ENCODE measurements at regions not wholly inside any gene's neighbourhood (a gene's known extent, or its start where the extent isn't known, plus 50 kb on each side); places are given as distances from the start of the nearest gene placed in this dataset.
A peak's percentile ranks its signal among the peaks of the same experiment; 100 is the strongest.

- no peak overlapping the region for H4K8ac ChIP-seq (ENCODE audit: low read depth, low read length)
- no peak overlapping the region for H3K23ac ChIP-seq (ENCODE audit: low read depth, low read length, poor library complexity)
- WGBS, 2 donors (ENCODE audit: extremely low coverage in 2 of 2, insufficient read length in 2 of 2, insufficient replicate concordance in 1 of 2) = no CpG with 5 or more reads among the region's 1 CpG
- no peaks in the 10 kb centered on the region for H3K4me1 ChIP-seq (ENCODE audit: control insufficient read depth in 2 of 2, insufficient read depth in 1 of 2, low read depth in 1 of 2, low read length in 2 of 2)
- H2AFZ ChIP-seq (ENCODE audit: low read length) = no peak overlapping the region
- H2BK5ac ChIP-seq (ENCODE audit: low read length) = no peak overlapping the region
- no peak overlapping the region for H2BK15ac ChIP-seq (ENCODE audit: low read length)
- no peaks in the 10 kb centered on the region for H3K79me1 ChIP-seq (ENCODE audit: low read depth, low read length)
- no peaks in the 10 kb centered on the region for H3K27me3 ChIP-seq (ENCODE audit: control insufficient read depth in 3 of 3, insufficient read depth in 3 of 3, low read depth in 1 of 3, low read length in 3 of 3)
- no peak overlapping the region for H3K14ac ChIP-seq (ENCODE audit: low read length)
- H3K9me3 ChIP-seq (replicated peaks in 1 of 2; ENCODE audit: control insufficient read depth in 2 of 2, insufficient read depth in 1 of 2, low read depth in 1 of 2, low read length in 2 of 2) = peaks cover 0 to 4% of the 10 kb centered on the region in 2 donors
- no peak overlapping the region for H3K18ac ChIP-seq (ENCODE audit: low read length)
- DNase-seq (ENCODE audit: low spot score) = no peak
- H3K27ac ChIP-seq (replicated peaks; ENCODE audit: low read length) = no peak overlapping the region
- no peak overlapping the region for H3K4ac ChIP-seq (ENCODE audit: low read length)
- H2AK5ac ChIP-seq (ENCODE audit: low read depth, low read length) = no peak overlapping the region
- no peak overlapping the region for H3K9ac ChIP-seq (ENCODE audit: low read depth, low read length, poor library complexity)
- no peak overlapping the region for H2BK120ac ChIP-seq (ENCODE audit: low read depth, low read length)
- no peak overlapping the region for H3K4me3 ChIP-seq (ENCODE audit: low read length in 2 of 2)
- H2BK12ac ChIP-seq (ENCODE audit: low read length) = no peak overlapping the region
- H4K91ac ChIP-seq (ENCODE audit: low read depth, low read length, poor library complexity) = no peak overlapping the region
- no peak overlapping the region for H3K4me2 ChIP-seq (ENCODE audit: insufficient read depth, low read length, poor library complexity, severe bottlenecking)
- H3K36me3 ChIP-seq (replicated peaks in 1 of 2; ENCODE audit: control insufficient read depth in 2 of 2, insufficient read depth in 2 of 2, low read length in 2 of 2) = no peaks in the 10 kb centered on the region
Observed at GRCh38 chr7:13217768-13218167, 530.3 kb downstream of the ARL4A start.

- no CpG with 5 or more reads among the region's 1 CpG for WGBS, 2 donors (ENCODE audit: extremely low coverage in 2 of 2, insufficient read length in 2 of 2, insufficient replicate concordance in 1 of 2)
- H3K4me3 ChIP-seq (ENCODE audit: low read length in 2 of 2) = no peak overlapping the region
- no peaks in the 10 kb centered on the region for H3K36me3 ChIP-seq (replicated peaks in 1 of 2; ENCODE audit: control insufficient read depth in 2 of 2, insufficient read depth in 2 of 2, low read length in 2 of 2)
- H4K8ac ChIP-seq (ENCODE audit: low read depth, low read length) = no peak overlapping the region
- no peak overlapping the region for H3K4ac ChIP-seq (ENCODE audit: low read length)
- H3K79me1 ChIP-seq (ENCODE audit: low read depth, low read length) = no peaks in the 10 kb centered on the region
- no peaks in the 10 kb centered on the region for H3K9me3 ChIP-seq (replicated peaks in 1 of 2; ENCODE audit: control insufficient read depth in 2 of 2, insufficient read depth in 1 of 2, low read depth in 1 of 2, low read length in 2 of 2)
- no peak overlapping the region for H3K9ac ChIP-seq (ENCODE audit: low read depth, low read length, poor library complexity)
- no peak overlapping the region for H3K18ac ChIP-seq (ENCODE audit: low read length)
- H2AK5ac ChIP-seq (ENCODE audit: low read depth, low read length) = no peak overlapping the region
- no peaks in the 10 kb centered on the region for H3K27me3 ChIP-seq (ENCODE audit: control insufficient read depth in 3 of 3, insufficient read depth in 3 of 3, low read depth in 1 of 3, low read length in 3 of 3)
- no peak overlapping the region for H2BK15ac ChIP-seq (ENCODE audit: low read length)
- no peak overlapping the region for H3K14ac ChIP-seq (ENCODE audit: low read length)
- no peak overlapping the region for H3K23ac ChIP-seq (ENCODE audit: low read depth, low read length, poor library complexity)
- no peak overlapping the region for H2BK5ac ChIP-seq (ENCODE audit: low read length)
- DNase-seq (ENCODE audit: low spot score) = no peak
- no peak overlapping the region for H2AFZ ChIP-seq (ENCODE audit: low read length)
- H2BK120ac ChIP-seq (ENCODE audit: low read depth, low read length) = no peak overlapping the region
- H3K4me2 ChIP-seq (ENCODE audit: insufficient read depth, low read length, poor library complexity, severe bottlenecking) = no peak overlapping the region
- no peak overlapping the region for H2BK12ac ChIP-seq (ENCODE audit: low read length)
- no peak overlapping the region for H3K27ac ChIP-seq (replicated peaks; ENCODE audit: low read length)
- no peaks in the 10 kb centered on the region for H3K4me1 ChIP-seq (ENCODE audit: control insufficient read depth in 2 of 2, insufficient read depth in 1 of 2, low read depth in 1 of 2, low read length in 2 of 2)
- H4K91ac ChIP-seq (ENCODE audit: low read depth, low read length, poor library complexity) = no peak overlapping the region
Observed at GRCh38 chr7:13225068-13225467, 537.6 kb downstream of the ARL4A start.

GRCh38 chr7:13226385-13226784 is 539.0 kb downstream of the ARL4A start:
- H3K36me3 ChIP-seq (replicated peaks in 1 of 2; ENCODE audit: control insufficient read depth in 2 of 2, insufficient read depth in 2 of 2, low read length in 2 of 2) = no peaks in the 10 kb centered on the region
- no peaks in the 10 kb centered on the region for H3K27me3 ChIP-seq (ENCODE audit: control insufficient read depth in 3 of 3, insufficient read depth in 3 of 3, low read depth in 1 of 3, low read length in 3 of 3)
- DNase-seq (ENCODE audit: low spot score) = no peak
- no peak overlapping the region for H3K4me3 ChIP-seq (ENCODE audit: low read length in 2 of 2)
- no peak overlapping the region for H3K9ac ChIP-seq (ENCODE audit: low read depth, low read length, poor library complexity)
- no peaks in the 10 kb centered on the region for H3K9me3 ChIP-seq (replicated peaks in 1 of 2; ENCODE audit: control insufficient read depth in 2 of 2, insufficient read depth in 1 of 2, low read depth in 1 of 2, low read length in 2 of 2)
- no peaks in the 10 kb centered on the region for H3K79me1 ChIP-seq (ENCODE audit: low read depth, low read length)
- no peak overlapping the region for H2BK120ac ChIP-seq (ENCODE audit: low read depth, low read length)
- H3K4me1 ChIP-seq (ENCODE audit: control insufficient read depth in 2 of 2, insufficient read depth in 1 of 2, low read depth in 1 of 2, low read length in 2 of 2) = peaks cover 0 to 7% of the 10 kb centered on the region in 2 donors
- no peak overlapping the region for H3K23ac ChIP-seq (ENCODE audit: low read depth, low read length, poor library complexity)
- H2AFZ ChIP-seq (ENCODE audit: low read length) = no peak overlapping the region
- no CpG with 5 or more reads among the region's 4 CpGs for WGBS, 2 donors (ENCODE audit: extremely low coverage in 2 of 2, insufficient read length in 2 of 2, insufficient replicate concordance in 1 of 2)
- H2BK5ac ChIP-seq (ENCODE audit: low read length) = no peak overlapping the region
- H3K18ac ChIP-seq (ENCODE audit: low read length) = no peak overlapping the region
- no peak overlapping the region for H3K14ac ChIP-seq (ENCODE audit: low read length)
- no peak overlapping the region for H3K27ac ChIP-seq (replicated peaks; ENCODE audit: low read length)
- H2AK5ac ChIP-seq (ENCODE audit: low read depth, low read length) = no peak overlapping the region
- H3K4ac ChIP-seq (ENCODE audit: low read length) = no peak overlapping the region
- H2BK12ac ChIP-seq (ENCODE audit: low read length) = no peak overlapping the region
- no peak overlapping the region for H4K8ac ChIP-seq (ENCODE audit: low read depth, low read length)
- H3K4me2 ChIP-seq (ENCODE audit: insufficient read depth, low read length, poor library complexity, severe bottlenecking) = no peak overlapping the region
- no peak overlapping the region for H2BK15ac ChIP-seq (ENCODE audit: low read length)
- no peak overlapping the region for H4K91ac ChIP-seq (ENCODE audit: low read depth, low read length, poor library complexity)

- peak; percentile 58 for DNase-seq (ENCODE audit: low spot score)
Observed at GRCh38 chr7:13231216-13231615, 543.8 kb downstream of the ARL4A start.

More at GRCh38 chr7:13231216-13231615, 543.8 kb downstream of the ARL4A start:
- Histone ChIP-seq H2BK15ac (ENCODE audit: low read length) (no peak overlapping the region), H3K9me3 (replicated peaks in 1 of 2; ENCODE audit: control insufficient read depth in 2 of 2, insufficient read depth in 1 of 2, low read depth in 1 of 2, low read length in 2 of 2) (no peaks in the 10 kb centered on the region), H2BK5ac (ENCODE audit: low read length) (no peak overlapping the region), H2BK120ac (ENCODE audit: low read depth, low read length) (no peak overlapping the region), H3K9ac (ENCODE audit: low read depth, low read length, poor library complexity) (no peak overlapping the region), H2BK12ac (ENCODE audit: low read length) (no peak overlapping the region), H3K4ac (ENCODE audit: low read length) (no peak overlapping the region), H2AFZ (ENCODE audit: low read length) (no peak overlapping the region), H3K4me2 (ENCODE audit: insufficient read depth, low read length, poor library complexity, severe bottlenecking) (no peak overlapping the region), H3K23ac (ENCODE audit: low read depth, low read length, poor library complexity) (no peak overlapping the region), H3K27me3 (ENCODE audit: control insufficient read depth in 3 of 3, insufficient read depth in 3 of 3, low read depth in 1 of 3, low read length in 3 of 3) (no peaks in the 10 kb centered on the region), H4K8ac (ENCODE audit: low read depth, low read length) (no peak overlapping the region), H3K36me3 (replicated peaks in 1 of 2; ENCODE audit: control insufficient read depth in 2 of 2, insufficient read depth in 2 of 2, low read length in 2 of 2) (no peaks in the 10 kb centered on the region), H3K4me3 (ENCODE audit: low read length in 2 of 2) (no peak overlapping the region), H4K91ac (ENCODE audit: low read depth, low read length, poor library complexity) (no peak overlapping the region), H3K4me1 (ENCODE audit: control insufficient read depth in 2 of 2, insufficient read depth in 1 of 2, low read depth in 1 of 2, low read length in 2 of 2) (peaks cover 0 to 21% of the 10 kb centered on the region in 2 donors), H3K14ac (ENCODE audit: low read length) (no peak overlapping the region), H2AK5ac (ENCODE audit: low read depth, low read length) (no peak overlapping the region), H3K18ac (ENCODE audit: low read length) (no peak overlapping the region), H3K79me1 (ENCODE audit: low read depth, low read length) (no peaks in the 10 kb centered on the region), H3K27ac (replicated peaks; ENCODE audit: low read length) (no peak overlapping the region)
- no CpG with 5 or more reads among the region's 4 CpGs for WGBS, 2 donors (ENCODE audit: extremely low coverage in 2 of 2, insufficient read length in 2 of 2, insufficient replicate concordance in 1 of 2)

Data from neuronal stem cell (in vitro differentiated cells).